Hepatic stellate cell (primary cell): ENCODE measurements at regions not wholly inside any gene's neighbourhood (a gene's known extent, or its start where the extent isn't known, plus 50 kb on each side); places are given as distances from the start of the nearest gene placed in this dataset.
"Not testable (repeated sequence)": the region's sequence is repeated elsewhere in the genome, so short reads cannot be mapped to it uniquely, and the experiment has no call there.

ENCODE experiments used
- DNase-seq: peaks from one replicate; pipeline ENCODE4 v3.0.0; 2011; ENCODE audit warnings: low spot score

- no peak for DNase-seq
These were observed 187.8 kb downstream of the ANKRD60 start for GRCh38 chr20:58040447-58041290.

GRCh38 chr20:58039274-58040092, 189.0 kb downstream of the ANKRD60 start:
- no peak for DNase-seq

GRCh38 chr20:58038123-58038654, 190.3 kb downstream of the ANKRD60 start:
- DNase-seq = no peak

- DNase-seq = no peak
These were observed 190.8 kb downstream of the ANKRD60 start for GRCh38 chr20:58037631-58038030.

- no peak for DNase-seq
These were observed 195.4 kb downstream of the ANKRD60 start for GRCh38 chr20:58033026-58033536.

- no peak for DNase-seq
These were observed 195.9 kb downstream of the ANKRD60 start for GRCh38 chr20:58032599-58032998.

- DNase-seq = not testable (repeated sequence)
These were observed 197.1 kb downstream of the ANKRD60 start for GRCh38 chr20:58031350-58031749.

- no peak for DNase-seq
These were observed 200.3 kb downstream of the ANKRD60 start for GRCh38 chr20:58028123-58028522.

- DNase-seq = no peak
These were observed 202.1 kb downstream of the ANKRD60 start for GRCh38 chr20:58026361-58026760.

GRCh38 chr20:58025233-58025632, 203.2 kb downstream of the ANKRD60 start:
- DNase-seq = no peak

GRCh38 chr20:58024241-58024721, 204.2 kb downstream of the ANKRD60 start:
- no peak for DNase-seq

- DNase-seq = no peak
These were observed 204.7 kb downstream of the ANKRD60 start for GRCh38 chr20:58023781-58024180.

GRCh38 chr20:58023346-58023745, 205.1 kb downstream of the ANKRD60 start:
- no peak for DNase-seq

GRCh38 chr20:58022711-58023110, 205.7 kb downstream of the ANKRD60 start:
- DNase-seq = no peak

- no peak for DNase-seq
These were observed 207.0 kb downstream of the ANKRD60 start for GRCh38 chr20:58021481-58021880.

- no peak for DNase-seq
These were observed 207.6 kb downstream of the ANKRD60 start for GRCh38 chr20:58020656-58021454.

GRCh38 chr20:58019850-58020625, 208.4 kb downstream of the ANKRD60 start:
- DNase-seq = no peak

GRCh38 chr20:58019027-58019849, 209.2 kb downstream of the ANKRD60 start:
- DNase-seq = peak; percentile 12

- no peak for DNase-seq
These were observed 209.9 kb downstream of the ANKRD60 start for GRCh38 chr20:58018590-58018989.

- DNase-seq = no peak
These were observed 210.4 kb downstream of the ANKRD60 start for GRCh38 chr20:58017970-58018530.
